Uterus (tissue), 3 donors: ENCODE measurements at regions not wholly inside any gene's neighbourhood (a gene's known extent, or its start where the extent isn't known, plus 50 kb on each side); places are given as distances from the start of the nearest gene placed in this dataset.

ENCODE experiments used
- DNase-seq, 2 donors: peaks; one replicate each; pipeline ENCODE4 v3.0.0-alpha.2; 2019 to 2020
- H3K27ac ChIP-seq, 2 donors: fragments of 200-600 bp; sonication (generic); 1 replicate in 1 of 2; 2 replicates in 1 of 2; pipeline ENCODE4 v1.5.1; 2016 to 2018
- H3K27me3 ChIP-seq, 2 donors: fragments of 200-600 bp; sonication (generic); one replicate each; pipeline ENCODE4 v1.5.1; 2018 to 2019; ENCODE audit warnings: control low read depth in 1 of 2
- H3K36me3 ChIP-seq, 2 donors: fragments of 200-600 bp; sonication (generic); one replicate each; pipeline ENCODE4 v1.5.1; 2019; ENCODE audit warnings: control low read depth in 1 of 2
- H3K4me1 ChIP-seq, 2 donors: fragments of 200-600 bp; sonication (generic); one replicate each; pipeline ENCODE4 v1.5.1; 2018 to 2019; ENCODE audit warnings: control low read depth in 1 of 2
- H3K4me3 ChIP-seq, 2 donors: fragments of 200-600 bp; sonication (generic); 1 replicate in 1 of 2; 2 replicates in 1 of 2; pipeline ENCODE4 v1.5.1; 2018 to 2019; ENCODE audit warnings: mild to moderate bottlenecking in 1 of 2
- H3K9me3 ChIP-seq, 2 donors: fragments of 200-600 bp; sonication (generic); one replicate each; pipeline ENCODE4 v1.5.1; 2019; ENCODE audit warnings: control low read depth in 1 of 2
- CTCF ChIP-seq, 4 experiments: fragments of 200-600 bp in 2 of 4; fragments of 450-650 bp in 2 of 4; sonication (generic) in 2 of 4; IDR thresholded peaks; one replicate each; pipeline ENCODE4 v1.5.1; 2016 to 2019; ENCODE audit warnings: antibody characterized with exemption in 4 of 4, mild to moderate bottlenecking in 2 of 4, moderate library complexity in 1 of 4
- POLR2A ChIP-seq, 2 donors: fragments of 450-650 bp; IDR thresholded peaks; one replicate each; pipeline ENCODE4 v1.6.1; 2016; ENCODE audit warnings: antibody characterized with exemption in 2 of 2, mild to moderate bottlenecking in 1 of 2, moderate library complexity in 1 of 2
- intact Hi-C: fragments of 100-400 bp; cut with DNase I; formaldehyde crosslinking; loops from one replicate; pipeline ENCODE4 v1.15.1; 2023; ENCODE audit warnings: low total_unique reads
- donor health status: DM: yes; HTN: yes; CAD: no.

- TF ChIP-seq POLR2A (IDR thresholded peaks at IDR 0.05) (no peak), CTCF (IDR thresholded peaks at IDR 0.05) (no peak)
- H3K9me3 ChIP-seq: no peaks in the 10 kb centered on the region
- H3K4me3 ChIP-seq: no peak overlapping the region
- no peak overlapping the region for H3K27ac ChIP-seq
- intact Hi-C loops: no loop called here
- H3K4me1 ChIP-seq: no peaks in the 10 kb centered on the region
- no peaks in the 10 kb centered on the region for H3K27me3 ChIP-seq
- no peaks in the 10 kb centered on the region for H3K36me3 ChIP-seq
- DNase-seq: no peak
Measured at GRCh38 chr16:27644165-27644564, 94.2 kb downstream of the KATNIP start.

GRCh38 chr16:27645396-27645795 lies 95.5 kb downstream of the KATNIP start:
- H3K4me3 ChIP-seq: no peak overlapping the region
- no peaks in the 10 kb centered on the region for H3K36me3 ChIP-seq
- TF ChIP-seq CTCF (IDR thresholded peaks at IDR 0.05): no peak
- no peak for TF ChIP-seq POLR2A (IDR thresholded peaks at IDR 0.05)
- DNase-seq: no peak
- H3K9me3 ChIP-seq: no peaks in the 10 kb centered on the region
- H3K4me1 ChIP-seq: no peaks in the 10 kb centered on the region
- intact Hi-C loops: no loop called here
- H3K27me3 ChIP-seq: no peaks in the 10 kb centered on the region
- H3K27ac ChIP-seq: no peak overlapping the region

GRCh38 chr16:27646806-27647205 lies 96.9 kb downstream of the KATNIP start:
- no peak for DNase-seq
- no peaks in the 10 kb centered on the region for H3K4me1 ChIP-seq
- intact Hi-C loops: no loop called here
- no peak overlapping the region for H3K4me3 ChIP-seq
- no peaks in the 10 kb centered on the region for H3K9me3 ChIP-seq
- TF ChIP-seq POLR2A (IDR thresholded peaks at IDR 0.05): no peak
- TF ChIP-seq CTCF (IDR thresholded peaks at IDR 0.05): no peak
- no peak overlapping the region for H3K27ac ChIP-seq
- H3K27me3 ChIP-seq: no peaks in the 10 kb centered on the region
- no peaks in the 10 kb centered on the region for H3K36me3 ChIP-seq

- no peak for DNase-seq
- intact Hi-C loops: no loop called here
- no peak overlapping the region for H3K27ac ChIP-seq
- no peaks in the 10 kb centered on the region for H3K9me3 ChIP-seq
- TF ChIP-seq POLR2A (IDR thresholded peaks at IDR 0.05) (no peak), CTCF (IDR thresholded peaks at IDR 0.05) (no peak)
- no peaks in the 10 kb centered on the region for H3K27me3 ChIP-seq
- H3K4me1 ChIP-seq: no peaks in the 10 kb centered on the region
- no peaks in the 10 kb centered on the region for H3K36me3 ChIP-seq
- no peak overlapping the region for H3K4me3 ChIP-seq
Measured at GRCh38 chr16:27649021-27649420, 99.1 kb downstream of the KATNIP start.

GRCh38 chr16:27650073-27650701 lies 100.2 kb downstream of the KATNIP start:
- DNase-seq: no peak
- no peak overlapping the region for H3K4me3 ChIP-seq
- no peaks in the 10 kb centered on the region for H3K9me3 ChIP-seq
- H3K36me3 ChIP-seq: no peaks in the 10 kb centered on the region
- TF ChIP-seq POLR2A (IDR thresholded peaks at IDR 0.05): no peak
- no peak for TF ChIP-seq CTCF (IDR thresholded peaks at IDR 0.05)
- H3K27ac ChIP-seq: no peak overlapping the region
- H3K4me1 ChIP-seq: no peaks in the 10 kb centered on the region
- intact Hi-C loops: no loop called here
- no peaks in the 10 kb centered on the region for H3K27me3 ChIP-seq
